Kidney (tissue), 13 donors: ENCODE measurements at regions not wholly inside any gene's neighbourhood (a gene's known extent, or its start where the extent isn't known, plus 50 kb on each side); places are given as distances from the start of the nearest gene placed in this dataset.

Experiments used
- DNase-seq, 5 donors: peaks; one replicate each; pipeline ENCODE4 v3.0.0-alpha.2; 2013 to 2020
- FAIRE-seq: peaks from 2 replicates; lab custom pipeline; 2012; peaks lifted over from hg19 to GRCh38; lab: Jason Lieb, UNC
- H3K27ac ChIP-seq, 2 donors: one replicate each; pipeline ENCODE4 v1.7.0; 2013; ENCODE audit warnings: low read depth in 2 of 2, low read length in 2 of 2, inconsistent platforms in 1 of 2
- H3K27me3 ChIP-seq: one replicate; pipeline ENCODE4 v1.7.1; 2013; ENCODE audit warnings: low read length, inconsistent platforms; ENCODE audit not compliant: control insufficient read depth, insufficient read depth
- H3K36me3 ChIP-seq, 3 donors: one replicate each; pipeline versions ENCODE4 v1.7.0 to v1.7.1; 2013; ENCODE audit warnings: low read length in 3 of 3, control low read depth in 1 of 3, inconsistent platforms in 1 of 3; ENCODE audit not compliant: insufficient read depth in 3 of 3, control insufficient read depth in 2 of 3
- H3K4me1 ChIP-seq, 3 donors: one replicate each; pipeline versions ENCODE4 v1.7.0 to v1.7.1; 2013; ENCODE audit warnings: low read length in 3 of 3, inconsistent platforms in 1 of 3, low read depth in 1 of 3; ENCODE audit not compliant: control insufficient read depth in 2 of 3, insufficient read depth in 2 of 3
- H3K4me3 ChIP-seq, 3 donors: one replicate each; pipeline versions ENCODE4 v1.7.0 to v1.8.1; 2013; ENCODE audit warnings: low read length in 3 of 3, control low read depth in 1 of 3, inconsistent platforms in 1 of 3
- H3K9ac ChIP-seq, 3 donors: one replicate each; pipeline versions ENCODE4 v1.7.0 to v1.7.1; 2013; ENCODE audit warnings: low read length in 3 of 3, control low read depth in 1 of 3, inconsistent platforms in 1 of 3
- H3K9me3 ChIP-seq, 3 donors: one replicate each; pipeline versions ENCODE4 v1.7.0 to v1.7.1; 2013; ENCODE audit warnings: low read length in 3 of 3, control low read depth in 1 of 3, inconsistent platforms in 1 of 3; ENCODE audit not compliant: control insufficient read depth in 2 of 3, insufficient read depth in 1 of 3
- intact Hi-C: fragments of 100-400 bp; cut with DNase I; formaldehyde crosslinking; loops from one replicate; pipeline ENCODE4 v1.11.1; 2022
- TF ChIP-seq, protein P1 (sequence below): IDR thresholded peaks from 3 replicates; pipeline ENCODE4 v1.5.1; 2012; ENCODE audit warnings: mild to moderate bottlenecking, moderate library complexity, borderline replicate concordance; ENCODE audit not compliant: insufficient read depth; ENCODE audit errors: extremely low read depth
- donor health status: control.
- donor health status: control.
- donor health status: control.
- donor health status: control.
- donor health status: control.
- donor health status: DM: yes; HTN: yes; CAD: no.
- donor health status: Normal renal cell carcinoma (clear cell type).

GRCh38 chr5:56460681-56461191, 227.6 kb upstream of the ANKRD55 start:
- H3K36me3 ChIP-seq, result no peaks in the 10 kb centered on the region
- no peaks in the 10 kb centered on the region for H3K9me3 ChIP-seq
- intact Hi-C loops, result no loop called here
- H3K27me3 ChIP-seq, result no peaks in the 10 kb centered on the region
- TF ChIP-seq, protein P1, sequence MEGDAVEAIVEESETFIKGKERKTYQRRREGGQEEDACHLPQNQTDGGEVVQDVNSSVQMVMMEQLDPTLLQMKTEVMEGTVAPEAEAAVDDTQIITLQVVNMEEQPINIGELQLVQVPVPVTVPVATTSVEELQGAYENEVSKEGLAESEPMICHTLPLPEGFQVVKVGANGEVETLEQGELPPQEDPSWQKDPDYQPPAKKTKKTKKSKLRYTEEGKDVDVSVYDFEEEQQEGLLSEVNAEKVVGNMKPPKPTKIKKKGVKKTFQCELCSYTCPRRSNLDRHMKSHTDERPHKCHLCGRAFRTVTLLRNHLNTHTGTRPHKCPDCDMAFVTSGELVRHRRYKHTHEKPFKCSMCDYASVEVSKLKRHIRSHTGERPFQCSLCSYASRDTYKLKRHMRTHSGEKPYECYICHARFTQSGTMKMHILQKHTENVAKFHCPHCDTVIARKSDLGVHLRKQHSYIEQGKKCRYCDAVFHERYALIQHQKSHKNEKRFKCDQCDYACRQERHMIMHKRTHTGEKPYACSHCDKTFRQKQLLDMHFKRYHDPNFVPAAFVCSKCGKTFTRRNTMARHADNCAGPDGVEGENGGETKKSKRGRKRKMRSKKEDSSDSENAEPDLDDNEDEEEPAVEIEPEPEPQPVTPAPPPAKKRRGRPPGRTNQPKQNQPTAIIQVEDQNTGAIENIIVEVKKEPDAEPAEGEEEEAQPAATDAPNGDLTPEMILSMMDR, result no peak
- FAIRE-seq (no peak), DNase-seq (peak in 2 of 5 donors; percentile 44 to 60)
- peak overlapping the region in 1 of 2 donors; percentile 5 for H3K27ac ChIP-seq
- no peak overlapping the region for H3K9ac ChIP-seq
- peaks cover 4 to 21% (median 17%) of the 10 kb centered on the region in 3 donors for H3K4me1 ChIP-seq
- H3K4me3 ChIP-seq, result peak overlapping the region in 2 of 3 donors; percentile 1 to 41

DNA sequence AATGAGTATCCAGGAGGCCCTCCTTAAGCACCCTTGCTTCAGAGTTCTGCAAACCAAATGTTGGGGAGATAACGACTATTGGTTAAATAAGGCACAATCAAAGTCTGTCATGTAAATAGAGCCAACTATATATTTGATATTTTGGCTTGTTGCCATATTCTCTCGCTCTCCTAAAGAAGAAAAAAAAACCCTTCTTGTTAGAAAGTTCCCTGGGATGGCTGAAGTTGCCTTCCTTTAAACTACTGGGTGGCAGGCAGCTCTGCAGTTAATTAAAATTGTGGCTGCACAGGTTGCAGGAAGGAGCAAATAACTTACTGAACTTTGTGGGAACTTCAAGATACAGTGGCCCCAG, 227.0 kb upstream of the ANKRD55 start:
- TF ChIP-seq, protein P1, result no peak
- Histone ChIP-seq H3K36me3 (no peaks in the 10 kb centered on the region), H3K27me3 (no peaks in the 10 kb centered on the region), H3K9ac (no peak overlapping the region), H3K4me3 (no peak overlapping the region), H3K4me1 (peaks cover 4 to 17% (median 15%) of the 10 kb centered on the region in 3 donors), H3K9me3 (no peaks in the 10 kb centered on the region), H3K27ac (peak overlapping the region in 1 of 2 donors; percentile 5)
- peak in 1 of 5 donors; percentile 47 for DNase-seq
- intact Hi-C loops, result no loop called here
- FAIRE-seq, result no peak

DNA sequence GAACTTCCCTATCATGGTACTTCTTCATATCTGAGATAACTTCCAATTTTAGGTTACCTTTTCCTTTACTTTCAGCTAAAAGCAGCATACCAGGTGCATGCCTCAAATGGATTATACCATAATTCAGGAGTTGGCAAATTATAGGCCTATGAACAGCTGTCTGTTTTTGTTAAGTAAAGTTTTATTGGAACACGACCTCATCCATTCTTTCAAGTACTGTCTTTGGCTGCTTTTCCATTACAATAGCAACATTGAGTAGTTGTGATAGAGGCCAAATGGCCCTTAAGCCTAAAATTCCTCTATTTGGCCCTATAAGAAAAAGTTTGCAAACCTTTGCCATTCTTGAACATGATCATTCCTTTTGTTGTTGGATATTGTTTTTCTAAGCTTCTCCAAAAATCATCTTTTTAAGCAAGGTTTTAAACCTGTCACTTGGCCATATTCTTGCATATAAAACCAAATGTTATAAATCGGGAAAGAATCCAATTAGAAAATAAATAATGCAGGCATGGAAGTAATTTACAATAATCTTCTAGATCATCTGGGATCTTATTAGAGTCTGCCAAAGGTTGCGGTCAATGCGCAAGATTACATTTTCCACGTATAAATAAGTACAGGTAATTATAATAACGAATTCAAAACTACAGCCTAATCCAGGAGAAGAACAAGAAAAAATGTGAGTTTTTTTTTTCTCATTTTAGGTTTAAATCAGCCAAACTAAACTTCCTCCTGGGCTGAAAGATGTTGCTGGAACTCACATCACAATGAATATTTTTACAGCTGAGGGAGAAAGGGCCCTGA, 226.5 kb upstream of the ANKRD55 start:
- peak overlapping the region in 1 of 2 donors; percentile 5 for H3K27ac ChIP-seq
- no peak for FAIRE-seq
- no peak overlapping the region for H3K4me3 ChIP-seq
- no peak for DNase-seq
- no peaks in the 10 kb centered on the region for H3K27me3 ChIP-seq
- H3K4me1 ChIP-seq, result peaks cover 4 to 14% (median 11%) of the 10 kb centered on the region in 3 donors
- no peak overlapping the region for H3K9ac ChIP-seq
- H3K36me3 ChIP-seq, result no peaks in the 10 kb centered on the region
- TF ChIP-seq, protein P1, result no peak
- H3K9me3 ChIP-seq, result no peaks in the 10 kb centered on the region
- intact Hi-C loops, result no loop called here
